HG02798 (cell line): ENCODE measurements at regions not wholly inside any gene's neighbourhood (a gene's known extent, or its start where the extent isn't known, plus 50 kb on each side); places are given as distances from the start of the nearest gene placed in this dataset.
"Not testable (repeated sequence)": the region's sequence is repeated elsewhere in the genome, so short reads cannot be mapped to it uniquely, and the experiment has no call there.

Experiments used
- ATAC-seq: cut with Tn5 transposase; IDR thresholded peaks from one replicate; pipeline ENCODE4 v1.9.1; 2021; ENCODE audit warnings: mild to moderate bottlenecking; ENCODE audit not compliant: unreplicated experiment, poor library complexity

- ATAC-seq: no peak
Observed at GRCh38 chr1:186775881-186776560, 52.7 kb upstream of the PLA2G4A start.

- no peak for ATAC-seq
Observed at GRCh38 chr1:186775036-186775435, 53.7 kb upstream of the PLA2G4A start.

DNA sequence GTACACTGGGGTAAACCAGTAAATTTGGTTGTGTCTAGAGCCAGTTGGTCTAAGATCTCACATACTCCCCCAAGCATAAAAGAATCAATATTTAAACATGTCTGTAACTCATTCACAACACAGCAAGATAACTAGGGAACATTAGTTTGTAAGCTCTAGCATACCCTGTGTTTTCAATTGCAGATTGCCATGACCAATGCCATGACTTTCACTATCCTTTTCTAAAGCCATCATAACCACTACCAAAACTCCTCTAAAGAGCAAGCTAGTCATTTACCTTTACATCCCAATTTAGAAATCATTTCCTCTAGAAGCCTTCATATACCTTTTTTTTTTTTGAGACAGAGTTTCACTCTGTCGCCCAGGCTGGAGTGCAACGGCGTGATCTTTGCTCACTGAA, 56.5 kb upstream of the PLA2G4A start:
- ATAC-seq: peak; percentile 28

DNA sequence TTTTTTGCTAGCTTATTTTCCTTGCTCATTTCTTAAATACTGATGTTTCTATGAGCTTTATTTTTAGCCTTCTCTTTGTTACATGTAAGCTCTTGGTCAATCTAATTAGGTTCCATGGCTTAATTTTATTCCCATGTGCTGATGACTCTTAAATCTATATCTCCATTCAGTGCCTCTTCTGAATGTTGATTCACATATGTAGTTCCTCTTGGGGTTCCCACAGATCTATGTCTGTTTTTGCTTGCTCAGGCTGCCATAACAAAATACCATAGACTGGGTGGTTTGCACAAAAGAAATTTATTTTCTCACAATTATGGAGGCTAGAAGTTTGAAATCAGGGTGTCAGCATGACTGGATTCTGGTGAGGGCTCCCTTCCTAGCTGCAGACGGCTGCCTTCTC, 58.3 kb upstream of the PLA2G4A start:
- no peak for ATAC-seq

- ATAC-seq: peak; percentile 90
Observed at GRCh38 chr1:186768906-186769305, 59.8 kb upstream of the PLA2G4A start.

DNA sequence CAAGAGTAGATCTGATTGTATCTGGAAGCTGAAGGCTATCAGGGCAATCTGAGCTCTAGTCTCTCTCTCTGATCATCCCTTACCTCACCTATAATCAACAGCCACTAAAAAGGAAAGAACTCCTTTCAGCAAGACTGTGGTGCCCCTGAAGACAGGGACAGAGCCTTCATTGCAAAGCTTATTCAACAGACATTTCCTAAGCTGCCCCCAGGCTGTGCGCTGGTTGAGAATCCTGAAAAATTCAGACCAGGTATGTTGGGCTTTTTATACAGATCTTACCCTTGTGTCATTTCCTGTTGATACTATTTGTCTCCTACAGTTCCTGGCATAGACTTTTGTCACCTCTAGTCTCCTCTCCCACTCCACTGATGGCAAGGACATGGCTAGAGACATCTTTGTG, 63.3 kb upstream of the PLA2G4A start:
- ATAC-seq: no peak

GRCh38 chr1:186763107-186763506, 65.6 kb upstream of the PLA2G4A start:
- peak; percentile 60 for ATAC-seq

DNA sequence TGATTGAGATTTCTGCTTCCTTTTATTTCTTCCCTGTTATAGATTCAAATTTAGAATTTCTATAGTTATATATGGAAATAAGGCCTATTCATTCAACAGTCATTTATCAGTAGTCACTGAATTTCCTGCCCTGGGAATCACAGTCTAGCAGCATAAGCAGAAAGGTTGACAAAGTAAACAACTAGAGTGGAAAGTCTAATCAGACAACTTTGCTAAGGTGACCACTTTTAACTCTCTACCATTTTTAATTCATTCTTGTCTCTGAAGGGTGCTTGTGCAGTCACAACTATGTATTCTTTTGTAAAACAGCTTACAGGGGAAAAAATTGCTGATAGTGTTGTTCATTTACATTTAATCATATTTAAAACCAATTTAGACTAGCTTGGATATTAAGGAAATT, 66.1 kb upstream of the PLA2G4A start:
- no peak for ATAC-seq

DNA sequence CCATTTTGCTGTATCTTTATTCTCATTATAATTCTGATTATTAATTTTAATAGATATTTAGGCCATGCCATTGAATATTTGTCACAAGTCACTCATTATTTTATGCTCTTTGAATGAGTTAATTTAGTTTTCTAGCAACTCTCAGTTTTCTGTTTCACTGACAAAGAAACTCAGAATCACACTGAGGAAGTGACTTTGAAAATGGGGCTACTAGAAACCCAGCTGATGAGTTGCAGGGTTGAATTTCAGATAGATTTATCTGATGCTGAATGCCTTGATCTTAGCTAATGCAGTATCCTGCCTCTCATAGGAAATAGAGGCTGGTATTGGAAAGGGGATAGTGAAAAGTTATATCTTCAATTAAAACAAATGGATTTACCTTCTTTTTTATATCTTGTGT, 67.4 kb upstream of the PLA2G4A start:
- ATAC-seq: peak; percentile 62

- ATAC-seq: no peak
Observed at GRCh38 chr1:186760446-186760845, 68.3 kb upstream of the PLA2G4A start.

DNA sequence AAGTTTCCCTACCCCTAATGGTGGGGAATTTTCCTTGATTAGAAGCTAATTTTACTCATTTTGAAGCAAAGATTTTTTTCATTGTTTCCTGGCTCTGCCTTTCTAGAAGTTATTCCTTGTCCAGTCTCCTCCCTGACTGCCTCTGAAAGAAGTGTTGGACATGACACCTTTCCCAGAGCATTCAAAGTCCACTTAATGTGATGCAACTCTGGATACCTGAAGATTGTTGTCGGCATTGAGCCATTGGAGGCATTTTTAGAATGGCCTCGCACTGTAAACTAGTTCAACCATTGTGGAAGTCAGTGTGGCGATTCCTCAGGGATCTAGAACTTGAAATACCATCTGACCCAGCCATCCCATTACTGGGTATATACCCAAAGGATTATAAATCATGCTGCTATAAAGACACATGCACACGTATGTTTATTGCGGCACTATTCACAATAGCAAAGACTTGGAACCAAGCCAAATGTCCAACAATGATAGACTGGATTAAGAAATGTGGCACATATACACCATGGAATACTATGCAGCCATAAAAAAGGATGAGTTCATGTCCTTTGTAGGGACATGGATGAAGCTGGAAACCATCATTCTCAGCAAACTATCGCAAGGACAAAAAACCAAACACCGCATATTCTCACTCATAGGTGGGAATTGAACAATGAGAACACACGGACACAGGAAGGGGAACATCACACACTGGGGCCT, 69.7 kb upstream of the PLA2G4A start:
- ATAC-seq: not testable (repeated sequence)

DNA sequence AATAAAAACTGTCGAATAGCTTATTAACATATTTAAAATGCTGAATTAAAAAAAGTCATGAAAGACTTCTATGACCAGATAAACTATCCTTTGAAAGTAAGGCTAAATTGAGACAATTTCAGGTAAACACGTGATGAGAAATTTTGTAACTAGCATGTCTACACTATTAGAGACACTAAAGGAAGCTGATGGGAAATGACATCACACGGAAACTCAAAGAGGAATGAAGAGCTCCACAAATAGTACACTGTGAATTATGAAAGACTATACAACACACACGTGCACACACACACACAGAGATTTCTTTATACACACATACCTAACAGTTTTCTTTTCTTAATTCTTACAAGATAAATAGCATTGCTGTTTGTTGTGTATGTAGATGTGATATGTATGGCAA, 70.9 kb upstream of the PLA2G4A start:
- ATAC-seq: no peak

- no peak for ATAC-seq
Observed at GRCh38 chr1:186754542-186755145, 74.1 kb upstream of the PLA2G4A start.

DNA sequence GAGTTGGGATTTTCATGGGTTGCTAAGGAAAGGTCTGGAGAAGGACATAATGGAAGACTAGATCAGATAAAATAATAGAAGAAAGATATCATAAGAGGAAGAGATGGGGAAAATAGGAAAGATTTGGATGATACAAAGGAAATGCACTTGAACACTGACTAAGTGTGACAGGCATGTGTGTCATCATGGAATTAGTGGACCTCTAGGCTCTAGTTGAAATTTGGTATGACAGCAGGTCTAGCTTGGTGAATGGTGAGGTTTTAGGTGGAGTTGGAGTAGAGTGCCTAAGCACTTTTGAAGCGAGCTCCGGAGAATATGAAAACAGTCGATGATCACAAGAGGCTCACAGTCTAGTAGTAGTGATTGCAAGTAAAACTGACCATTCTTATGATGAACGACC, 73.0 kb upstream of the PTGS2 start:
- ATAC-seq: no peak

DNA sequence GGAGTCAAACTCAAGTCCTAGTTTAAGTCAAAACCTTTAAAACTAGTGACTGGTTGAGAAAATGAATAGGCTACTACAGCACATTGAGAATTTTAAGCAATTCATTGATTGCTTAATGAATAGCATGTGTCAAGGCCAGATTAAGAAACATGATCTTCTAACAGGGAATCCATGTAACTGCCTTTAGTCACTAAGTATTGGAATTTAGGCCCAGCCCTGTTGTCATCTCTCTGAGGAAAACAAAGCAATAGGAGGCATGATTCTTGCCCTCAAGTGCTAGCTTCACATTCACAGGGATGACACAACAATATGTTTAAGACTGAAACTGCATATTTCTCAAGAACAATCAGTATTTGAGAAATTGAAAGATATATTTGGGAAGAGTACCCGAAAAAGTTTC, 70.0 kb upstream of the PTGS2 start:
- ATAC-seq: no peak

GRCh38 chr1:186749820-186750219, 69.6 kb upstream of the PTGS2 start:
- ATAC-seq: no peak

DNA sequence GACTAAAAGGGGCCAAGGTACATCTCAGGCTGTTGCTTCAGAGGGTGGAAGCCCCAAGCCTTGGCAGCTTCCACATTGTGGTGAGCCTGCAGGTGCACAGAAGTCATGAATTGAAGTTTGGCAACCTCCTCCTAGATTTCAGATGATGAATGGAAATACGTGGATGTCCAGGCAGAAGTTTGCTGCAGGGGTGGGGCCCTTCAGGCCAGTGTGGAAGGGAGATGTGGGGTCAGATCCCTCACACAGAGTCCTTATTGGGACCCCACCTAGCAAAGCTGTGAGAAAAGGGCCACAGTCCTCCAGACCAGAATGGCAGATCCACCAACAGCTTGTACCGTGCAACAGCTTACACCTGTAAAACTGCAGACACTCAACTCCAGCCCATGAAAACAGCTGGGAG, 67.4 kb upstream of the PTGS2 start:
- ATAC-seq: no peak

GRCh38 chr1:186745531-186746146, 65.4 kb upstream of the PTGS2 start:
- ATAC-seq: no peak

DNA sequence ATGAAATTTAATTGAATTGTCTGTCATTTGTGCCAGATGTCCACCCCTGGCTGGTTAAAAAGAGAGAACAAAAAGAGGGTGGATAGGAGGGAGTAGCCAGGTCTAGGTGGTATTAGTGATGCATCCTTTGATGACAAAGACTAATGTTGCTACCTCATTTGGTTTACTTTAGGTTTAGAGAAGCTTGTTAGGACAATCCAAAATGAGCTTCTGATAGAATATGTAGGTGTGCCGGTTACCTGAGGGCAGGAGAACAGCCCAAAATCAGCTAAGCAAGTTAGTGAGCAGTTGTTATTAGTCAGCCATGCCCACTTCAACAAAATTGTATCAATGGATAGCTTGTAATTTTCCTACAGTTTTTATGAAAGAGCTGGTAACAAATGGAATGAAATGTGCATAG, 61.4 kb upstream of the PTGS2 start:
- ATAC-seq: no peak

DNA sequence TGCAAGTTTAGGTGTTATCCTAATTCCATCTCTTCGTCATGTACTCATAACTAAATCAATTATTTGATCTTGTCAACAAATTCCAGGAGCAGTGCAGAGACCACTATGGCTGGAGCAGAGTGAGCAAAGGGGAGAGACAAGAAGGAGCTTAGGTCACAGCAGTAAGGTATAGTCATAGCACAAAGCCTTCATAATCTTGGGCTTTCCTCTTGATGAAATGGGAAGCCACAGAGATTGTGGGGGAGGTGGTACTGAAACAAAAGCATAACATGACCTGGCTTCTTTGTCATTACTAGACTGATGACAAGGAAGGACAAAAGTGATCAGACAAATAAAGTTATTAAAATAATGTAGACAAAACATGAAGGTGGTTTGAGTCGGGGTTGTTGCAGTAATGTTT, 60.1 kb upstream of the PTGS2 start:
- ATAC-seq: peak; percentile 71

DNA sequence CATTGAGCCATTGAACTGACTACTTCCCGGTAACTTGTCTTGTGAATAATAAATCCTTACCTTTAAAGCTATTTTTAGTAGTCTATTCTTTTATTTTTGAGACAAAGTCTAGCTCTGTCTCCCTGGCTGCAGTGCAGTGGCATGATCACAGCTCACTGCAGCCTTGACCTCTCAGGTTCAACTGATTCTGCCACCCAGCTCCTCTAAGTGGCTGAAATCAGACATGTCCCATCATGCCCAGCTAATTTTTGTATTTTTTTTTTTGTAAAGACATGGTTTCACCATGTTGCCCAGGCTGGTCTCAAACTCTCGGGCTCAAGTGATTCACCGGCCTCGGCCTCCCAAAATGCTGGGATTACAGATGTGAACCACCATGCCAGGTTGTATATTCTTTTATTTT, 59.3 kb upstream of the PTGS2 start:
- peak; percentile 24 for ATAC-seq
